ENCODE measurements at regions not wholly inside any gene's neighbourhood (a gene's known extent, or its start where the extent isn't known, plus 50 kb on each side); places are given as distances from the start of the nearest gene placed in this dataset.

GRCh38 chr2:120840795-120841487 is 105.3 kb downstream of the GLI2 start:
- TF ChIP-seq TAF1 (IDR thresholded peaks at IDR 0.05; ENCODE audit: low read depth, low read length) (no peak), POLR2AphosphoS5 (IDR thresholded peaks at IDR 0.05; ENCODE audit: low read depth, low read length) (no peak)
